HepG2 (cell line): ENCODE measurements at regions not wholly inside any gene's neighbourhood (a gene's known extent, or its start where the extent isn't known, plus 50 kb on each side); places are given as distances from the start of the nearest gene placed in this dataset.

ENCODE experiments used
- ATAC-seq: fragments of 200-7000 bp; cut with Tn5 transposase; 3 replicates; pipeline ENCODE4 v1.9.1; 2020; ENCODE audit warnings: mild to moderate bottlenecking, moderate library complexity
- BruUV-seq: library from RNA; stranded (reverse); fragments of 400-500 nt; replicated peaks from 2 replicates; lab custom pipeline; 2021; lab: Mats Ljungman, UMichigan
- CTCF ChIA-PET: fragments of 300-600 bp; formaldehyde crosslinking; extraction: SDS; loops from one replicate; lab custom pipeline; 2021; ENCODE audit warnings: low total read pairs, inconsistent platforms, low intra/inter-chr PET ratio; lab: Yijun Ruan, JAX
- POLR2A ChIA-PET: fragments of 350-600 bp; sonication (Branson Sonifier 250); formaldehyde crosslinking; loops from one replicate; lab custom pipeline; 2020; ENCODE audit warnings: antibody characterized with exemption, inconsistent platforms; lab: Yijun Ruan, JAX
- DNase-seq: peaks from one replicate; pipeline ENCODE4 v3.0.0-alpha.2; 2015; ENCODE audit warnings: low spot score
- FAIRE-seq: peaks from 3 replicates; lab custom pipeline; 2011; peaks lifted over from hg19 to GRCh38; lab: Jason Lieb, UNC
- H2AFZ ChIP-seq: one replicate; pipeline ENCODE4 v1.6.1; 2011; ENCODE audit warnings: low read length, inconsistent platforms
- H3K27ac ChIP-seq: fragments of 300-600 bp; 3 replicates; pipeline ENCODE4 v1.8.0; 2011; ENCODE audit warnings: mixed run types, mild to moderate bottlenecking, mixed read lengths, low read length, inconsistent platforms; ENCODE audit not compliant: insufficient read depth; ENCODE audit errors: extremely low read length
- H3K27me3 ChIP-seq, 2 experiments: fragments of 200-600 bp in 1 of 2; 2 replicates in 1 of 2; 3 replicates in 1 of 2; pipeline versions ENCODE4 v1.6.0 to v1.8.0; 2011; ENCODE audit warnings: low read length in 2 of 2, mild to moderate bottlenecking in 2 of 2, moderate library complexity in 2 of 2, inconsistent platforms in 1 of 2; ENCODE audit not compliant: insufficient read depth in 2 of 2, control insufficient read depth in 1 of 2
- H3K36me3 ChIP-seq, 2 experiments: fragments of 200-600 bp in 1 of 2; replicated peaks in 1 of 2; 2 replicates in 1 of 2; 3 replicates in 1 of 2; pipeline versions ENCODE4 v1.5.1 to v1.8.0; 2011; ENCODE audit warnings: low read length in 2 of 2, inconsistent platforms in 1 of 2; ENCODE audit not compliant: insufficient read depth in 2 of 2, control insufficient read depth in 1 of 2
- H3K4me1 ChIP-seq: 2 replicates; pipeline ENCODE4 v1.5.1; 2012; ENCODE audit warnings: low read length, inconsistent platforms; ENCODE audit not compliant: insufficient read depth
- H3K4me2 ChIP-seq: 2 replicates; pipeline ENCODE4 v1.6.0; 2011; ENCODE audit warnings: low read depth, low read length, inconsistent platforms
- H3K4me3 ChIP-seq, 3 experiments: fragments of 200-600 bp in 1 of 3; sonication (generic), shearing (Covaris generic) in 1 of 3; replicated peaks in 1 of 3; 2 replicates each; pipeline ENCODE4 v1.5.1; 2011 to 2016; ENCODE audit warnings: low read length in 3 of 3, inconsistent platforms in 2 of 3, low read depth in 2 of 3, mild to moderate bottlenecking in 2 of 3, control low read depth in 1 of 3, mixed read lengths in 1 of 3; ENCODE audit not compliant: insufficient read depth in 1 of 3
- H3K79me2 ChIP-seq: one replicate; pipeline ENCODE4 v1.6.1; 2011; ENCODE audit warnings: low read length, inconsistent platforms; ENCODE audit not compliant: insufficient read depth
- H3K9ac ChIP-seq: 2 replicates; pipeline ENCODE4 v1.6.0; 2011; ENCODE audit warnings: mild to moderate bottlenecking, low read depth, low read length, inconsistent platforms; ENCODE audit not compliant: insufficient read depth
- H3K9me3 ChIP-seq: 2 replicates; pipeline ENCODE4 v1.5.1; 2012; ENCODE audit warnings: mild to moderate bottlenecking, low read length
- H4K20me1 ChIP-seq: 2 replicates; pipeline ENCODE4 v1.6.0; 2011; ENCODE audit warnings: inconsistent platforms, mild to moderate bottlenecking, low read length, moderate library complexity; ENCODE audit not compliant: insufficient read depth
- CENPT ChIP-seq: sonication (generic); formaldehyde crosslinking; IDR thresholded peaks from 2 replicates; pipeline ENCODE4 v1.8.0; 2022; ENCODE audit warnings: low read depth, mild to moderate bottlenecking, moderate library complexity, missing genetic modification reagents
- ELK4 ChIP-seq: sonication (generic); formaldehyde crosslinking; IDR thresholded peaks from 2 replicates; pipeline ENCODE4 v1.9.0; 2021; ENCODE audit warnings: missing genetic modification reagents, borderline replicate concordance
- GTF3A ChIP-seq: sonication (generic); formaldehyde crosslinking; conservative IDR thresholded peaks from 2 replicates; pipeline ENCODE4 v1.4.0; 2020; ENCODE audit warnings: mild to moderate bottlenecking, missing genetic modification reagents
- MIXL1 ChIP-seq: IDR thresholded peaks from 2 replicates; pipeline ENCODE4 v1.6.1; 2016
- MXD4 ChIP-seq: IDR thresholded peaks from 2 replicates; pipeline ENCODE4 v1.6.1; 2016; ENCODE audit warnings: mild to moderate bottlenecking, missing biosample characterization, missing genetic modification reagents
- NCOA1 ChIP-seq: sonication (generic); formaldehyde crosslinking; IDR thresholded peaks from 2 replicates; pipeline ENCODE4 v1.9.0; 2021; ENCODE audit warnings: missing genetic modification reagents
- NFAT5 ChIP-seq: sonication (generic); formaldehyde crosslinking; IDR thresholded peaks from 2 replicates; pipeline ENCODE4 v1.4.0; 2020; ENCODE audit warnings: missing genetic modification reagents
- PCBP2 ChIP-seq: fragments of 200-400 bp; formaldehyde crosslinking; optimal IDR thresholded peaks from 2 replicates; pipeline ENCODE3; 2018; ENCODE audit warnings: low read length, low read depth; ENCODE audit not compliant: poor library complexity, severe bottlenecking
- SSRP1 ChIP-seq: IDR thresholded peaks from 2 replicates; pipeline ENCODE4 v1.6.1; 2016; ENCODE audit warnings: control low read depth
- TFDP2 ChIP-seq: sonication (generic); formaldehyde crosslinking; IDR thresholded peaks from 2 replicates; pipeline ENCODE4 v1.4.0; 2020; ENCODE audit warnings: missing genetic modification reagents
- ZBTB34 ChIP-seq: sonication (generic); formaldehyde crosslinking; IDR thresholded peaks from 2 replicates; pipeline ENCODE4 v1.8.0; 2022; ENCODE audit warnings: mild to moderate bottlenecking, missing genetic modification reagents
- ZBTB8A ChIP-seq: sonication (generic); formaldehyde crosslinking; IDR thresholded peaks from 2 replicates; pipeline ENCODE4 v1.4.0; 2020; ENCODE audit warnings: mild to moderate bottlenecking, low read depth, missing genetic modification reagents, borderline replicate concordance
- ZNF382 ChIP-seq: sonication (generic); formaldehyde crosslinking; IDR thresholded peaks from 2 replicates; pipeline ENCODE4 v1.5.0; 2020; ENCODE audit warnings: missing genetic modification reagents, mild to moderate bottlenecking, borderline replicate concordance
- ZNF883 ChIP-seq: sonication (generic); formaldehyde crosslinking; IDR thresholded peaks from 2 replicates; pipeline ENCODE4 v1.5.1; 2020; ENCODE audit warnings: mild to moderate bottlenecking, missing genetic modification reagents; ENCODE audit errors: not compliant biosample characterization
- WGBS: methylation state at CpG from one replicate; pipeline ENCODE4 v1.1.6; 2017; ENCODE audit warnings: low lambda C conversion rate; 5-methylcytosine and 5-hydroxymethylcytosine counted together
- in situ Hi-C: cut with HindIII; loops from 2 replicates; pipeline ENCODE4 v1.10.0; 2017; ENCODE audit warnings: low pct_unique_long_range_greater_than_20kb; ENCODE audit not compliant: extremely low pct_ligation_motif_present
- intact Hi-C: fragments of 100-400 bp; cut with micrococcal nuclease; formaldehyde crosslinking; loops from one replicate; pipeline ENCODE4 v1.10.0; 2022; ENCODE audit not compliant: unreplicated experiment

GRCh38 chr11:32008880-32009551 is 81.9 kb upstream of the RCN1 start:
- H3K79me2 ChIP-seq, result no peaks in the 10 kb centered on the region
- no peak overlapping the region for H3K4me3 ChIP-seq
- no peak for ATAC-seq
- BruUV-seq, result no TSS peak
- H3K9me3 ChIP-seq, result no peaks in the 10 kb centered on the region
- in situ Hi-C loops (no loop called here), intact Hi-C loops (no loop called here)
- no peak overlapping the region for H3K9ac ChIP-seq
- H4K20me1 ChIP-seq, result no peaks in the 10 kb centered on the region
- ChIA-PET POLR2A (no interaction called here), CTCF (no interaction called here)
- no peak overlapping the region for H3K27ac ChIP-seq
- no peaks in the 10 kb centered on the region for H3K4me1 ChIP-seq
- 39% methylated on average over 8 of the region's 8 CpGs for WGBS
- H3K4me2 ChIP-seq, result no peak overlapping the region
- DNase-seq, result no peak
- H3K27me3 ChIP-seq, result peaks cover 0 to 8% of the 10 kb centered on the region in 2 experiments; a peak in 1 of 5 replicates
- no peak overlapping the region for H2AFZ ChIP-seq
- FAIRE-seq, result no peak
- H3K36me3 ChIP-seq, result no peaks in the 10 kb centered on the region
- TF ChIP-seq MXD4 (CRISPR knock-in tag) (no peak), ZNF883 (CRISPR knock-in tag) (no peak), SSRP1 (CRISPR knock-in tag) (no peak), PCBP2 (no peak), NCOA1 (CRISPR knock-in tag) (no peak), GTF3A (no peak), NFAT5 (CRISPR knock-in tag) (no peak), ZNF382 (CRISPR knock-in tag) (no peak), ELK4 (CRISPR knock-in tag) (no peak), MIXL1 (CRISPR knock-in tag) (no peak), ZBTB34 (CRISPR knock-in tag) (no peak), TFDP2 (CRISPR knock-in tag) (no peak), CENPT (no peak), ZBTB8A (CRISPR knock-in tag) (no peak)
